ENCODE measurements at regions not wholly inside any gene's neighbourhood (a gene's known extent, or its start where the extent isn't known, plus 50 kb on each side); places are given as distances from the start of the nearest gene placed in this dataset.

GRCh38 chr3:165451371-165452070 is 255.3 kb upstream of the SLITRK3 start:
- Mint-ChIP-seq H3K36me3 (ENCODE audit: low read depth) (no peaks in the 10 kb centered on the region), H3K4me3 (no peak overlapping the region), H3K27me3 (no peaks in the 10 kb centered on the region), H3K4me1 (no peaks in the 10 kb centered on the region), H3K9me3 (peaks cover 15% of the 10 kb centered on the region), H3K27ac (no peak overlapping the region)
- TF ChIP-seq CTCF (IDR thresholded peaks at IDR 0.05): no peak
- intact Hi-C loops (cut with micrococcal nuclease): no loop called here
- no peak for ATAC-seq (ENCODE audit: low read depth)
- ChIA-PET POLR2A (no interaction called here), CTCF (no interaction called here)
- DNase-seq: no peak

DNA sequence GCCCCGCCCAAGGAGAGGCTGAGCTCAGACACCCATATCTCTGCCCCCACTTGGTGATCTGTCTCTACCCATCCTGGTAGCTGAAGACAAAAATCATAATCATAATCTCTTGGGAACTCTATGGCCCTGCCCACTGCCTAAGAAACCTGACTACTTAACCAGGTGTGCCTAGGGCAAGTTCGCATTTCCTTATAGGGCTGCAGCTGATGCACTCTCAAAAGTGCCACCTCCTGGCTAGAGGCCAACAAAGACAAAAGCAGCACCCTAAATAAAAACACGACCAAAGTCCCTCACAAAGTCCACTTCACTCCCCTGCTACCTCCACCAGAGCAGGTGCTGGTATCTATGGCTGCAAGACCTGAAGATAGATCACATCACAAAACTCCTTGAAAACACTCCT is 250.4 kb upstream of the SLITRK3 start:
- H3K36me3 Mint-ChIP-seq (ENCODE audit: low read depth): no peaks in the 10 kb centered on the region
- intact Hi-C loops (cut with micrococcal nuclease): no loop called here

DNA sequence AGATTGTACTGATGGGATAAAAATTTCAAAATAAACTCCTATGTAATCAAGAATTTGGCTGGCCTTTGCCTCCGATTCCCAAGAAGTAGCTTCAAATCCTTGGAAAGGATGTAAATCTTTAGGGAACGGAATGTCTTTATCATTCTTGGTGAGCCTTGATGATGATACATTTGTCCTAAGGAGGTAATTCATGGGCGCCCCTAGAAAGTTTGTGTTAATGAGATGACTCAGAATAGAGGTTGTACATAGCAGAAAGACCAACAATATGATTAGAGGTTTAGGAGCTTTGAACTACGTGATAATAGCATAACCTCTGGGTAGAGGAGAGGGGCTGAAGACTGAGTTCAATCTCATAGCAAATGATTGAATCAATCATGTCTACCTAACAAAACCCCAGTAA is 248.6 kb upstream of the SLITRK3 start:
- TF ChIP-seq CTCF (IDR thresholded peaks at IDR 0.05): no peak
- ATAC-seq (ENCODE audit: low read depth) (no peak), DNase-seq (no peak)
- Mint-ChIP-seq H3K27me3 (no peaks in the 10 kb centered on the region), H3K4me1 (no peaks in the 10 kb centered on the region), H3K4me3 (no peak overlapping the region), H3K27ac (no peak overlapping the region), H3K36me3 (ENCODE audit: low read depth) (no peaks in the 10 kb centered on the region), H3K9me3 (peaks cover 2% of the 10 kb centered on the region)
- ChIA-PET CTCF (no interaction called here), POLR2A (no interaction called here)
- intact Hi-C loops (cut with micrococcal nuclease): no loop called here

More for the DNA sequence above, 250.4 kb upstream of the SLITRK3 start:
- TF ChIP-seq CTCF (IDR thresholded peaks at IDR 0.05): no peak
- POLR2A ChIA-PET: no interaction called here
- no peaks in the 10 kb centered on the region for H3K4me1 Mint-ChIP-seq
- no peaks in the 10 kb centered on the region for H3K27me3 Mint-ChIP-seq
- DNase-seq (no peak), ATAC-seq (ENCODE audit: low read depth) (no peak)
- H3K9me3 Mint-ChIP-seq: peaks cover 2% of the 10 kb centered on the region
- CTCF ChIA-PET: no interaction called here
- H3K4me3 Mint-ChIP-seq: no peak overlapping the region
- H3K27ac Mint-ChIP-seq: no peak overlapping the region

DNA sequence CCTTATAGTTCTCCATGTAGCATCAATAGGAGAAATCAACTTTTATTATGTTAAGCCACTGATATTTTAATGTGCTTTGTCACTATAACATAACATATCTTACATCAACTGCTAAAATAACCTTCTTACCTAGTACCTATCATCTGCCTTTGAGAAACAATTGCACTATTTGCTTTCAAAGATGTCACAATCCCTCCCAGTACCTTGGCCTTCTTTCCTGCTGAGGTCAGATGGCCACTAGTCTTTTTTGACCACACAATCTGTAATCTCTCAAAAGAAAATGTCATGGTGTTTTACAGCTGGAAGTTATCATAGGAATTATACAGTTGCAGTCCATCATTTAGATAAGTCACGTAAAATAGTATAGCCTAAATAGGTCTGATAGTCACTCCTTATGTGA is 247.5 kb upstream of the SLITRK3 start:
- TF ChIP-seq CTCF (IDR thresholded peaks at IDR 0.05): no peak
- Mint-ChIP-seq H3K27ac (no peak overlapping the region), H3K4me3 (no peak overlapping the region), H3K36me3 (ENCODE audit: low read depth) (no peaks in the 10 kb centered on the region), H3K27me3 (no peaks in the 10 kb centered on the region), H3K4me1 (no peaks in the 10 kb centered on the region), H3K9me3 (peaks cover 2% of the 10 kb centered on the region)
- ATAC-seq (ENCODE audit: low read depth): no peak
- intact Hi-C loops (cut with micrococcal nuclease): no loop called here
- CTCF ChIA-PET: no interaction called here
- no peak for DNase-seq
- POLR2A ChIA-PET: no interaction called here

GRCh38 chr3:165442061-165442460 is 245.9 kb upstream of the SLITRK3 start:
- intact Hi-C loops (cut with micrococcal nuclease): no loop called here
- no peak for TF ChIP-seq CTCF (IDR thresholded peaks at IDR 0.05)
- H3K27ac Mint-ChIP-seq: no peak overlapping the region
- no peaks in the 10 kb centered on the region for H3K27me3 Mint-ChIP-seq
- CTCF ChIA-PET: no interaction called here
- no peak for ATAC-seq (ENCODE audit: low read depth)
- H3K9me3 Mint-ChIP-seq: peaks cover 5% of the 10 kb centered on the region
- POLR2A ChIA-PET: no interaction called here
- DNase-seq: no peak
- no peaks in the 10 kb centered on the region for H3K4me1 Mint-ChIP-seq
- H3K4me3 Mint-ChIP-seq: no peak overlapping the region
- H3K36me3 Mint-ChIP-seq (ENCODE audit: low read depth): no peaks in the 10 kb centered on the region
